Skeletal muscle tissue (tissue), 3 donors: ENCODE measurements at regions not wholly inside any gene's neighbourhood (a gene's known extent, or its start where the extent isn't known, plus 50 kb on each side); places are given as distances from the start of the nearest gene placed in this dataset.

Source experiments
- H3K27ac ChIP-seq: one replicate; pipeline ENCODE4 v1.7.0; 2013; ENCODE audit warnings: mild to moderate bottlenecking, low read depth, low read length, inconsistent platforms
- H3K27me3 ChIP-seq, 3 donors: one replicate each; pipeline ENCODE4 v1.7.0; 2013; ENCODE audit warnings: low read length in 3 of 3; ENCODE audit not compliant: control insufficient read depth in 3 of 3, insufficient read depth in 3 of 3
- H3K36me3 ChIP-seq, 3 donors: one replicate each; pipeline ENCODE4 v1.7.0; 2013; ENCODE audit warnings: low read length in 3 of 3; ENCODE audit not compliant: control insufficient read depth in 3 of 3, insufficient read depth in 3 of 3
- H3K4me1 ChIP-seq, 3 donors: one replicate each; pipeline ENCODE4 v1.7.0; 2013; ENCODE audit warnings: low read length in 3 of 3, mild to moderate bottlenecking in 3 of 3; ENCODE audit not compliant: control insufficient read depth in 3 of 3, insufficient read depth in 3 of 3
- H3K4me3 ChIP-seq, 3 donors: one replicate each; pipeline ENCODE4 v1.7.0; 2013; ENCODE audit warnings: low read length in 3 of 3
- H3K9ac ChIP-seq, 3 donors: one replicate each; pipeline ENCODE4 v1.7.0; 2013; ENCODE audit warnings: low read length in 3 of 3, mild to moderate bottlenecking in 3 of 3, moderate library complexity in 2 of 3, low read depth in 1 of 3
- H3K9me3 ChIP-seq, 3 donors: one replicate each; pipeline ENCODE4 v1.7.0; 2013; ENCODE audit warnings: low read length in 3 of 3; ENCODE audit not compliant: control insufficient read depth in 3 of 3
- donor health status: Osteomylitis.

GRCh38 chr3:147925272-147925671, 516.1 kb downstream of the ZIC1 start:
- H3K36me3 ChIP-seq, result no peaks in the 10 kb centered on the region
- no peak overlapping the region for H3K27ac ChIP-seq
- H3K4me1 ChIP-seq, result no peaks in the 10 kb centered on the region
- no peak overlapping the region for H3K4me3 ChIP-seq
- H3K9me3 ChIP-seq, result no peaks in the 10 kb centered on the region
- H3K9ac ChIP-seq, result no peak overlapping the region
- no peaks in the 10 kb centered on the region for H3K27me3 ChIP-seq

- no peak overlapping the region for H3K27ac ChIP-seq
- H3K9ac ChIP-seq, result no peak overlapping the region
- H3K27me3 ChIP-seq, result no peaks in the 10 kb centered on the region
- no peaks in the 10 kb centered on the region for H3K4me1 ChIP-seq
- no peaks in the 10 kb centered on the region for H3K36me3 ChIP-seq
- no peaks in the 10 kb centered on the region for H3K9me3 ChIP-seq
- H3K4me3 ChIP-seq, result no peak overlapping the region
These were observed 521.2 kb downstream of the ZIC1 start for GRCh38 chr3:147930232-147930807.

- no peaks in the 10 kb centered on the region for H3K9me3 ChIP-seq
- H3K4me1 ChIP-seq, result no peaks in the 10 kb centered on the region
These were observed 525.5 kb downstream of the ZIC1 start for GRCh38 chr3:147934451-147935180.

GRCh38 chr3:147937341-147937740, 528.2 kb downstream of the ZIC1 start:
- no peak overlapping the region for H3K9ac ChIP-seq
- H3K27ac ChIP-seq, result no peak overlapping the region

More at GRCh38 chr3:147934451-147935180, 525.5 kb downstream of the ZIC1 start:
- Histone ChIP-seq H3K9ac (no peak overlapping the region), H3K27me3 (no peaks in the 10 kb centered on the region), H3K36me3 (no peaks in the 10 kb centered on the region), H3K27ac (no peak overlapping the region), H3K4me3 (no peak overlapping the region)

GRCh38 chr3:147937891-147938290, 528.7 kb downstream of the ZIC1 start:
- H3K4me3 ChIP-seq, result no peak overlapping the region
- no peaks in the 10 kb centered on the region for H3K9me3 ChIP-seq
- no peaks in the 10 kb centered on the region for H3K36me3 ChIP-seq
- no peak overlapping the region for H3K27ac ChIP-seq
- no peak overlapping the region for H3K9ac ChIP-seq
- no peaks in the 10 kb centered on the region for H3K4me1 ChIP-seq
- no peaks in the 10 kb centered on the region for H3K27me3 ChIP-seq

More at GRCh38 chr3:147937341-147937740, 528.2 kb downstream of the ZIC1 start:
- no peaks in the 10 kb centered on the region for H3K9me3 ChIP-seq
- H3K27me3 ChIP-seq, result no peaks in the 10 kb centered on the region
- no peaks in the 10 kb centered on the region for H3K36me3 ChIP-seq
- H3K4me3 ChIP-seq, result no peak overlapping the region
- no peaks in the 10 kb centered on the region for H3K4me1 ChIP-seq

- no peaks in the 10 kb centered on the region for H3K27me3 ChIP-seq
- peak overlapping the region; percentile 17 to 53 (median 52) for H3K4me3 ChIP-seq
- H3K9ac ChIP-seq, result peak overlapping the region in 2 of 3 donors; percentile 46 to 66
- H3K36me3 ChIP-seq, result no peaks in the 10 kb centered on the region
- H3K4me1 ChIP-seq, result no peaks in the 10 kb centered on the region
- no peak overlapping the region for H3K27ac ChIP-seq
- no peaks in the 10 kb centered on the region for H3K9me3 ChIP-seq
These were observed 530.3 kb downstream of the ZIC1 start for GRCh38 chr3:147939425-147939824.

GRCh38 chr3:147939839-147940238, 530.7 kb downstream of the ZIC1 start:
- Histone ChIP-seq H3K27ac (no peak overlapping the region), H3K9ac (peak overlapping the region; percentile 46 to 66 (median 59))

GRCh38 chr3:147940405-147941193, 531.4 kb downstream of the ZIC1 start:
- H3K27me3 ChIP-seq, result no peaks in the 10 kb centered on the region
- no peaks in the 10 kb centered on the region for H3K4me1 ChIP-seq
- no peaks in the 10 kb centered on the region for H3K36me3 ChIP-seq
- H3K27ac ChIP-seq, result no peak overlapping the region
- peak overlapping the region in 2 of 3 donors; percentile 6 to 17 for H3K4me3 ChIP-seq
- no peaks in the 10 kb centered on the region for H3K9me3 ChIP-seq
- H3K9ac ChIP-seq, result no peak overlapping the region

More at GRCh38 chr3:147939839-147940238, 530.7 kb downstream of the ZIC1 start:
- Histone ChIP-seq H3K4me1 (no peaks in the 10 kb centered on the region), H3K36me3 (no peaks in the 10 kb centered on the region), H3K9me3 (no peaks in the 10 kb centered on the region), H3K4me3 (peak overlapping the region; percentile 17 to 53 (median 52)), H3K27me3 (no peaks in the 10 kb centered on the region)

- Histone ChIP-seq H3K27me3 (no peaks in the 10 kb centered on the region), H3K4me1 (no peaks in the 10 kb centered on the region), H3K27ac (no peak overlapping the region)
These were observed 532.8 kb downstream of the ZIC1 start for GRCh38 chr3:147941969-147942368.

More at GRCh38 chr3:147941969-147942368, 532.8 kb downstream of the ZIC1 start:
- H3K4me3 ChIP-seq, result no peak overlapping the region
- H3K9me3 ChIP-seq, result no peaks in the 10 kb centered on the region
- no peaks in the 10 kb centered on the region for H3K36me3 ChIP-seq
- H3K9ac ChIP-seq, result no peak overlapping the region
